ENCODE measurements at regions not wholly inside any gene's neighbourhood (a gene's known extent, or its start where the extent isn't known, plus 50 kb on each side); places are given as distances from the start of the nearest gene placed in this dataset.

DNA sequence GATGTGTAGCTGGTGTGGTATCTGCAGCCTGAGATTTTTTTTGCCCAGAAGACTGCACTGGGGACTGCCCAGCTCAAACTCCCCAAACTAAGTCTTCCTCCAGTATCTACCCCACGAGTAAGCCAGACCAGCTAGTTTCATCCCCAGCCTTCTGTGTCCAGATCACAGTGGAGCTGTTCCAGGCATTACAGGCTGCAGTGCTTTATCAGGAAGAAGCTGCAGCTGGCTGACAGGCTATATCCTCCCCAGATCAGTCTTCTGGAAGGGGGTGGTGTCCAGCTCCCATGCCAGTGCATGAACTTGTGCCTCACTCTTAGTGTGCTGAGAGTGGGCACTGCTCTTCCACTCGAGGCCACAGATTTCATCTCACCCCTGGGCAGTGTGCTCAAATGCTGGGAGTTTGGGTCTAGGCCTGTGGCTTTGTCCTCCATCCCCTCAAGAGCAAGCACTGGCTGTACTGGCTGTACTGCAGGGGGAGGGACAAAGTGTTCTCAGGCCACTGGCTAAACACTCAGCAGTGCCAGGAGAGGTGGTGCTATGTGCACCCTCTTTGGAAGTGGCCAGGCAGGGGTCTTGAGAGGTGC lies 679.1 kb upstream of the COBL start:
- H3K27me3 ChIP-seq (ENCODE audit: control insufficient read depth, insufficient read depth, low read length): no peaks in the 10 kb centered on the region
- CTCF ChIA-PET: no interaction called here

More for the DNA sequence above, 679.1 kb upstream of the COBL start:
- H2BK20ac ChIP-seq (ENCODE audit: low read depth, low read length): no peak overlapping the region
- H2AFZ ChIP-seq (replicated peaks; ENCODE audit: low read length, poor library complexity): no peak overlapping the region
- no peak overlapping the region for H2BK120ac ChIP-seq (ENCODE audit: low read depth, low read length)
- in situ Hi-C loops (cut with MboI; ENCODE audit: low sequenced_read_pairs): no loop called here
- no peak overlapping the region for H3K9ac ChIP-seq (ENCODE audit: low read depth, low read length)
- no peak overlapping the region for H3K27ac ChIP-seq (ENCODE audit: insufficient read depth, low read length)
- no peak overlapping the region for H4K5ac ChIP-seq (ENCODE audit: low read depth, low read length)
- no peak overlapping the region for H2AK9ac ChIP-seq (replicated peaks; ENCODE audit: low read depth, low read length, poor library complexity)
- TF ChIP-seq RFX5 (IDR thresholded peaks at IDR 0.05; ENCODE audit: low read depth, low read length): no peak
- no peak for TF ChIP-seq MXI1 (IDR thresholded peaks at IDR 0.05; ENCODE audit: borderline replicate concordance, low read depth, low read length)
- no peak for TF ChIP-seq RCOR1 (IDR thresholded peaks at IDR 0.05; ENCODE audit: insufficient replicate concordance, low read length)
- no peak for TF ChIP-seq MAZ (IDR thresholded peaks at IDR 0.05; ENCODE audit: borderline replicate concordance, low read depth, low read length)
- TF ChIP-seq CHD1 (IDR thresholded peaks at IDR 0.05; ENCODE audit: low read depth, low read length): no peak
- no peak for TF ChIP-seq POLR2A (IDR thresholded peaks at IDR 0.05; ENCODE audit: low read depth, low read length)
- TF ChIP-seq, protein P1, sequence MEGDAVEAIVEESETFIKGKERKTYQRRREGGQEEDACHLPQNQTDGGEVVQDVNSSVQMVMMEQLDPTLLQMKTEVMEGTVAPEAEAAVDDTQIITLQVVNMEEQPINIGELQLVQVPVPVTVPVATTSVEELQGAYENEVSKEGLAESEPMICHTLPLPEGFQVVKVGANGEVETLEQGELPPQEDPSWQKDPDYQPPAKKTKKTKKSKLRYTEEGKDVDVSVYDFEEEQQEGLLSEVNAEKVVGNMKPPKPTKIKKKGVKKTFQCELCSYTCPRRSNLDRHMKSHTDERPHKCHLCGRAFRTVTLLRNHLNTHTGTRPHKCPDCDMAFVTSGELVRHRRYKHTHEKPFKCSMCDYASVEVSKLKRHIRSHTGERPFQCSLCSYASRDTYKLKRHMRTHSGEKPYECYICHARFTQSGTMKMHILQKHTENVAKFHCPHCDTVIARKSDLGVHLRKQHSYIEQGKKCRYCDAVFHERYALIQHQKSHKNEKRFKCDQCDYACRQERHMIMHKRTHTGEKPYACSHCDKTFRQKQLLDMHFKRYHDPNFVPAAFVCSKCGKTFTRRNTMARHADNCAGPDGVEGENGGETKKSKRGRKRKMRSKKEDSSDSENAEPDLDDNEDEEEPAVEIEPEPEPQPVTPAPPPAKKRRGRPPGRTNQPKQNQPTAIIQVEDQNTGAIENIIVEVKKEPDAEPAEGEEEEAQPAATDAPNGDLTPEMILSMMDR (conservative IDR thresholded peaks at IDR 0.05; ENCODE audit: low read depth, low read length): no peak
- TF ChIP-seq BHLHE40 (IDR thresholded peaks at IDR 0.05; ENCODE audit: low read depth, low read length): no peak
- TF ChIP-seq, protein P2, sequence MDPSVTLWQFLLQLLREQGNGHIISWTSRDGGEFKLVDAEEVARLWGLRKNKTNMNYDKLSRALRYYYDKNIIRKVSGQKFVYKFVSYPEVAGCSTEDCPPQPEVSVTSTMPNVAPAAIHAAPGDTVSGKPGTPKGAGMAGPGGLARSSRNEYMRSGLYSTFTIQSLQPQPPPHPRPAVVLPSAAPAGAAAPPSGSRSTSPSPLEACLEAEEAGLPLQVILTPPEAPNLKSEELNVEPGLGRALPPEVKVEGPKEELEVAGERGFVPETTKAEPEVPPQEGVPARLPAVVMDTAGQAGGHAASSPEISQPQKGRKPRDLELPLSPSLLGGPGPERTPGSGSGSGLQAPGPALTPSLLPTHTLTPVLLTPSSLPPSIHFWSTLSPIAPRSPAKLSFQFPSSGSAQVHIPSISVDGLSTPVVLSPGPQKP (IDR thresholded peaks at IDR 0.05; ENCODE audit: borderline replicate concordance, low read depth, low read length): no peak
- no peak for TF ChIP-seq RAD21 (IDR thresholded peaks at IDR 0.05; ENCODE audit: low read length)
- TF ChIP-seq MAFK (IDR thresholded peaks at IDR 0.05; ENCODE audit: low read depth, low read length): no peak
- no peak for TF ChIP-seq FOS (IDR thresholded peaks at IDR 0.05; ENCODE audit: low read depth, low read length)
- no peak for TF ChIP-seq SMC3 (IDR thresholded peaks at IDR 0.05; ENCODE audit: low read depth, low read length)
- TF ChIP-seq CEBPB (IDR thresholded peaks at IDR 0.05; ENCODE audit: low read depth, low read length): no peak
- TF ChIP-seq, protein P3, sequence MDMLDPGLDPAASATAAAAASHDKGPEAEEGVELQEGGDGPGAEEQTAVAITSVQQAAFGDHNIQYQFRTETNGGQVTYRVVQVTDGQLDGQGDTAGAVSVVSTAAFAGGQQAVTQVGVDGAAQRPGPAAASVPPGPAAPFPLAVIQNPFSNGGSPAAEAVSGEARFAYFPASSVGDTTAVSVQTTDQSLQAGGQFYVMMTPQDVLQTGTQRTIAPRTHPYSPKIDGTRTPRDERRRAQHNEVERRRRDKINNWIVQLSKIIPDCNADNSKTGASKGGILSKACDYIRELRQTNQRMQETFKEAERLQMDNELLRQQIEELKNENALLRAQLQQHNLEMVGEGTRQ (IDR thresholded peaks at IDR 0.05; ENCODE audit: low read depth, low read length): no peak
- no peak for TF ChIP-seq NFE2L2 (IDR thresholded peaks at IDR 0.05; ENCODE audit: low read depth, low read length)
- no peak for ATAC-seq (ENCODE audit: low read depth)
- H3K4me1 ChIP-seq (ENCODE audit: control insufficient read depth, insufficient read depth, low read length): no peaks in the 10 kb centered on the region
- intact Hi-C loops (cut with micrococcal nuclease): no loop called here
- peaks cover 14% of the 10 kb centered on the region for H3K9me3 ChIP-seq (ENCODE audit: control insufficient read depth, insufficient read depth, low read length)
- H3K36me3 ChIP-seq (ENCODE audit: control insufficient read depth, insufficient read depth, low read length): no peaks in the 10 kb centered on the region
- H3K4me2 ChIP-seq (ENCODE audit: low read depth, low read length): no peak overlapping the region
- WGBS, 2 experiments (ENCODE audit: extremely low coverage in 2 of 2, insufficient read length in 1 of 2): no CpG with 5 or more reads among the region's 2 CpGs
- H3K4me3 ChIP-seq (ENCODE audit: insufficient read depth, low read depth, low read length): no peak overlapping the region
- no peak overlapping the region for H4K91ac ChIP-seq (ENCODE audit: insufficient read depth, low read depth, low read length)
- H3K14ac ChIP-seq (replicated peaks; ENCODE audit: low read depth, low read length): no peak overlapping the region
- no TSS peak for BruUV-seq (replicated peaks)
- H4K20me1 ChIP-seq (ENCODE audit: insufficient read depth, low read length): no peaks in the 10 kb centered on the region
- POLR2A ChIA-PET (ENCODE audit: unreplicated experiment): no interaction called here
- no peak overlapping the region for H3K18ac ChIP-seq (ENCODE audit: low read depth, low read length)
- H2AK5ac ChIP-seq (ENCODE audit: low read depth, low read length): no peak overlapping the region
- H3K4ac ChIP-seq (ENCODE audit: low read depth, low read length): no peak overlapping the region
- dilution Hi-C loops (cut with HindIII; ENCODE audit: low sequenced_read_pairs, unreplicated experiment): no loop called here
- no peaks in the 10 kb centered on the region for H3K9me1 ChIP-seq (ENCODE audit: insufficient read depth, low read length)
- no peak overlapping the region for H4K8ac ChIP-seq (ENCODE audit: low read depth in 2 of 2, low read length in 2 of 2)
- H3K79me1 ChIP-seq (ENCODE audit: low read depth in 1 of 2, low read length in 2 of 2): no peaks in the 10 kb centered on the region
- no peak overlapping the region for H3K23ac ChIP-seq (ENCODE audit: low read depth, low read length)
- no peak overlapping the region for H2BK5ac ChIP-seq (ENCODE audit: low read depth, low read length, poor library complexity, severe bottlenecking)
- H2BK15ac ChIP-seq (ENCODE audit: low read depth, low read length): no peak overlapping the region
- DNase-seq: no peak
- H3K56ac ChIP-seq (ENCODE audit: extremely low read depth, insufficient read depth, low read length): no peak overlapping the region
